ENCODE measurements at regions not wholly inside any gene's neighbourhood (a gene's known extent, or its start where the extent isn't known, plus 50 kb on each side); places are given as distances from the start of the nearest gene placed in this dataset.

- TF ChIP-seq EZH2phosphoT487 (IDR thresholded peaks at IDR 0.05; ENCODE audit: borderline replicate concordance, low read length) (no peak), CTCF (IDR thresholded peaks at IDR 0.05; ENCODE audit: low read depth, low read length, poor library complexity, severe bottlenecking) (peak; percentile 51)
- H3K4me2 ChIP-seq (ENCODE audit: low read length), result peak overlapping the region; percentile 97
- peaks cover 89% of the 10 kb centered on the region for H3K4me1 ChIP-seq (ENCODE audit: control insufficient read depth, low read length)
- no peaks in the 10 kb centered on the region; the same call in 1 of the 2 replicates for H4K20me1 ChIP-seq (ENCODE audit: control insufficient read depth, insufficient read depth, low read depth, low read length)
- no peaks in the 10 kb centered on the region for H3K9me2 ChIP-seq (replicated peaks; ENCODE audit: control insufficient read depth, low read length)
- H3K79me2 ChIP-seq (ENCODE audit: control insufficient read depth, low read length), result peaks cover 99% of the 10 kb centered on the region
- no peaks in the 10 kb centered on the region for H3K27me3 ChIP-seq (ENCODE audit: control insufficient read depth, low read length)
- H3K9me3 ChIP-seq (ENCODE audit: control insufficient read depth, insufficient read depth, low read length), result no peaks in the 10 kb centered on the region
- peaks cover 64% of the 10 kb centered on the region for H3F3A ChIP-seq (ENCODE audit: control insufficient read depth, insufficient read depth)
- peaks cover 91% of the 10 kb centered on the region for H3K36me3 ChIP-seq (ENCODE audit: control insufficient read depth, low read length)
- peak overlapping the region; percentile 91 for H3K4me3 ChIP-seq (ENCODE audit: low read length)
- H3K27ac ChIP-seq (ENCODE audit: low read depth, low read length), result peak overlapping the region; percentile 100
Observed at GRCh38 chr17:77456951-77457548, 316.3 kb downstream of the SEC14L1 start.

- peaks cover 90% of the 10 kb centered on the region for H3K36me3 ChIP-seq (ENCODE audit: control insufficient read depth, low read length)
- peak overlapping the region; percentile 100 for H3K27ac ChIP-seq (ENCODE audit: low read depth, low read length)
- peak overlapping the region; percentile 97 for H3K4me2 ChIP-seq (ENCODE audit: low read length)
- no peaks in the 10 kb centered on the region for H3K27me3 ChIP-seq (ENCODE audit: control insufficient read depth, low read length)
- H3K9me3 ChIP-seq (ENCODE audit: control insufficient read depth, insufficient read depth, low read length), result no peaks in the 10 kb centered on the region
- peaks cover 99% of the 10 kb centered on the region for H3K79me2 ChIP-seq (ENCODE audit: control insufficient read depth, low read length)
- H4K20me1 ChIP-seq (ENCODE audit: control insufficient read depth, insufficient read depth, low read depth, low read length), result no peaks in the 10 kb centered on the region; the same call in 1 of the 2 replicates
- peaks cover 65% of the 10 kb centered on the region for H3F3A ChIP-seq (ENCODE audit: control insufficient read depth, insufficient read depth)
- TF ChIP-seq EZH2phosphoT487 (IDR thresholded peaks at IDR 0.05; ENCODE audit: borderline replicate concordance, low read length) (no peak), CTCF (IDR thresholded peaks at IDR 0.05; ENCODE audit: low read depth, low read length, poor library complexity, severe bottlenecking) (no peak)
- peaks cover 95% of the 10 kb centered on the region for H3K4me1 ChIP-seq (ENCODE audit: control insufficient read depth, low read length)
- no peaks in the 10 kb centered on the region for H3K9me2 ChIP-seq (replicated peaks; ENCODE audit: control insufficient read depth, low read length)
- peak overlapping the region; percentile 91 for H3K4me3 ChIP-seq (ENCODE audit: low read length)
Observed at GRCh38 chr17:77457572-77458201, 316.9 kb downstream of the SEC14L1 start.

GRCh38 chr17:77458202-77459017 is 317.6 kb downstream of the SEC14L1 start:
- peaks cover 98% of the 10 kb centered on the region for H3K4me1 ChIP-seq (ENCODE audit: control insufficient read depth, low read length)
- H3K4me3 ChIP-seq (ENCODE audit: low read length), result peak overlapping the region; percentile 91
- H3K27ac ChIP-seq (ENCODE audit: low read depth, low read length), result peak overlapping the region; percentile 100
- H3K4me2 ChIP-seq (ENCODE audit: low read length), result peak overlapping the region; percentile 97
- H3K9me2 ChIP-seq (replicated peaks; ENCODE audit: control insufficient read depth, low read length), result no peaks in the 10 kb centered on the region
- H4K20me1 ChIP-seq (ENCODE audit: control insufficient read depth, insufficient read depth, low read depth, low read length), result no peaks in the 10 kb centered on the region; the same call in 1 of the 2 replicates
- H3K79me2 ChIP-seq (ENCODE audit: control insufficient read depth, low read length), result peaks cover 99% of the 10 kb centered on the region
- peaks cover 72% of the 10 kb centered on the region for H3F3A ChIP-seq (ENCODE audit: control insufficient read depth, insufficient read depth)
- H3K9me3 ChIP-seq (ENCODE audit: control insufficient read depth, insufficient read depth, low read length), result no peaks in the 10 kb centered on the region
- no peak for TF ChIP-seq EZH2phosphoT487 (IDR thresholded peaks at IDR 0.05; ENCODE audit: borderline replicate concordance, low read length)
- no peak for TF ChIP-seq CTCF (IDR thresholded peaks at IDR 0.05; ENCODE audit: low read depth, low read length, poor library complexity, severe bottlenecking)
- H3K36me3 ChIP-seq (ENCODE audit: control insufficient read depth, low read length), result peaks cover 90% of the 10 kb centered on the region
- H3K27me3 ChIP-seq (ENCODE audit: control insufficient read depth, low read length), result no peaks in the 10 kb centered on the region
